ENCODE measurements at regions not wholly inside any gene's neighbourhood (a gene's known extent, or its start where the extent isn't known, plus 50 kb on each side); places are given as distances from the start of the nearest gene placed in this dataset.
"Not testable (repeated sequence)": the region's sequence is repeated elsewhere in the genome, so short reads cannot be mapped to it uniquely, and the experiment has no call there.

GRCh38 chr9:62860939-62861860 is 1671.4 kb downstream of the SPATA31A7 start:
- not testable (repeated sequence) for TF ChIP-seq EZH2 (IDR thresholded peaks at IDR 0.05; ENCODE audit: insufficient read depth, poor library complexity, severe bottlenecking); EZH2phosphoT487 (IDR thresholded peaks at IDR 0.05; ENCODE audit: insufficient read depth, low read depth)
